Smooth muscle cell (in vitro differentiated cells): ENCODE measurements at regions not wholly inside any gene's neighbourhood (a gene's known extent, or its start where the extent isn't known, plus 50 kb on each side); places are given as distances from the start of the nearest gene placed in this dataset.
A peak's percentile ranks its signal among the peaks of the same experiment; 100 is the strongest.

Experiments used
- DNase-seq: peaks from one replicate; lab custom pipeline; 2025; ENCODE audit not compliant: unreplicated experiment; lab: John Stamatoyannopoulos, UW
- H2AFZ ChIP-seq: fragments of 200-600 bp; sonication (generic); 2 replicates; pipeline ENCODE4 v1.6.0; 2016; ENCODE audit warnings: antibody characterized with exemption, low read depth, mild to moderate bottlenecking
- H3F3A ChIP-seq: fragments of 200-600 bp; sonication (generic); 2 replicates; pipeline ENCODE4 v1.6.0; 2017; ENCODE audit warnings: antibody characterized with exemption, low read depth
- H3K27ac ChIP-seq: fragments of 200-600 bp; sonication (generic); 2 replicates; pipeline ENCODE4 v1.5.1; 2016; ENCODE audit warnings: low read depth, mild to moderate bottlenecking
- H3K27me3 ChIP-seq: fragments of 200-600 bp; sonication (generic); 2 replicates; pipeline ENCODE4 v1.6.1; 2016; ENCODE audit warnings: low read depth, mild to moderate bottlenecking
- H3K36me3 ChIP-seq: fragments of 200-600 bp; sonication (generic); 2 replicates; pipeline ENCODE4 v1.5.1; 2016; ENCODE audit warnings: low read depth
- H3K4me1 ChIP-seq: fragments of 200-600 bp; sonication (generic); 2 replicates; pipeline ENCODE4 v1.5.1; 2016; ENCODE audit warnings: low read depth
- H3K4me2 ChIP-seq: fragments of 200-600 bp; sonication (generic); 2 replicates; pipeline ENCODE4 v1.6.0; 2016; ENCODE audit warnings: mild to moderate bottlenecking
- H3K4me3 ChIP-seq: fragments of 200-600 bp; sonication (generic); 2 replicates; pipeline ENCODE4 v1.5.1; 2016; ENCODE audit warnings: mild to moderate bottlenecking
- H3K79me2 ChIP-seq: fragments of 200-600 bp; sonication (generic); 2 replicates; pipeline ENCODE4 v1.6.0; 2016; ENCODE audit warnings: low read depth, mild to moderate bottlenecking
- H3K9ac ChIP-seq: fragments of 200-600 bp; sonication (generic); 2 replicates; pipeline ENCODE4 v1.6.0; 2016; ENCODE audit warnings: low read depth
- H3K9me3 ChIP-seq: fragments of 200-600 bp; sonication (generic); replicated peaks from 2 replicates; pipeline ENCODE4 v1.5.1; 2016; ENCODE audit warnings: low read depth
- H4K20me1 ChIP-seq: fragments of 200-600 bp; sonication (generic); 2 replicates; pipeline ENCODE4 v1.6.0; 2016; ENCODE audit warnings: low read depth
- WGBS: methylation state at CpG from one replicate; pipeline ENCODE4 v1.1.7; 2016; ENCODE audit warnings: low lambda C conversion rate; 5-methylcytosine and 5-hydroxymethylcytosine counted together
- TF ChIP-seq, protein P1 (sequence below): fragments of 200-600 bp; sonication (generic); IDR thresholded peaks from 2 replicates; pipeline ENCODE4 v1.5.1; 2017; ENCODE audit warnings: borderline replicate concordance, mild to moderate bottlenecking, antibody characterized with exemption; ENCODE audit not compliant: insufficient read depth, poor library complexity, severe bottlenecking

DNA sequence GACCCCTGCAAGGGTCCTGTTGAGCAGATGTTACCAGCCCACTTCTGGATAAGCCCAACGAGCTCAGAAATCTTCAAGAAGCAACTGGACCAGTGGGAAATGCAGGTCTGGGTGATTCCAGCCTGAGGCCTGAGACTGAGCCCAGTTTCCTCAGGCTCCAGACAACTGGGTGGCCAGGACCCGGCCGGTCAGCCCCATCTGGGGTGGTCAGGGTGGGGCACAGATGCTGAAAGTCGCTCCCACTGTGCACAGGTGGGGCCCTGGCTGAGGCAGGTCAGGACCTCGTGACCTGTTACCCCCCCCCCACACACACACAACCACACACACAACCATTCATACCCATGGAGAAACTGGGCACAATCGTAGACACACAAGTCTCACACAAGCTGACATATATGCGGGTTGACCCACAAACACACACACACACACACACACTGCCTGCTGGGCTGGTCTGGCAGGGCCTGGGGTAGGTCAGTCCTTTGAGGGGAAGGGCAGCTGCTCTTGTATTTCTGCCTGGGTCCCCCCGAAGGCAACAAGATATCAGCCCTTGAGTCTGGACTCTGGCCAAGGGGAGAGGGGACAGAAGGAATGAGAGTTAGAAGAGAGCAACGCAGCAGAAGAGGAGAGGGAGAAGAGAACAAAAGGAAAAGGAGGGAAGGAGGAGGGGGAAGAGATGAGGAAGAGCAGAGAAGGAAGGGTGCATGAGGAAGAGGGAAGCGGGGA, 99.0 kb upstream of the CDH5 start:
- H3K4me2 ChIP-seq: peak overlapping the region; percentile 63
- H3K79me2 ChIP-seq: no peaks in the 10 kb centered on the region
- no peaks in the 10 kb centered on the region for H3K9me3 ChIP-seq
- peak overlapping the region; percentile 83 for H3K27ac ChIP-seq
- H3K27me3 ChIP-seq: no peaks in the 10 kb centered on the region
- peaks cover 19% of the 10 kb centered on the region for H3K4me1 ChIP-seq
- TF ChIP-seq, protein P1, sequence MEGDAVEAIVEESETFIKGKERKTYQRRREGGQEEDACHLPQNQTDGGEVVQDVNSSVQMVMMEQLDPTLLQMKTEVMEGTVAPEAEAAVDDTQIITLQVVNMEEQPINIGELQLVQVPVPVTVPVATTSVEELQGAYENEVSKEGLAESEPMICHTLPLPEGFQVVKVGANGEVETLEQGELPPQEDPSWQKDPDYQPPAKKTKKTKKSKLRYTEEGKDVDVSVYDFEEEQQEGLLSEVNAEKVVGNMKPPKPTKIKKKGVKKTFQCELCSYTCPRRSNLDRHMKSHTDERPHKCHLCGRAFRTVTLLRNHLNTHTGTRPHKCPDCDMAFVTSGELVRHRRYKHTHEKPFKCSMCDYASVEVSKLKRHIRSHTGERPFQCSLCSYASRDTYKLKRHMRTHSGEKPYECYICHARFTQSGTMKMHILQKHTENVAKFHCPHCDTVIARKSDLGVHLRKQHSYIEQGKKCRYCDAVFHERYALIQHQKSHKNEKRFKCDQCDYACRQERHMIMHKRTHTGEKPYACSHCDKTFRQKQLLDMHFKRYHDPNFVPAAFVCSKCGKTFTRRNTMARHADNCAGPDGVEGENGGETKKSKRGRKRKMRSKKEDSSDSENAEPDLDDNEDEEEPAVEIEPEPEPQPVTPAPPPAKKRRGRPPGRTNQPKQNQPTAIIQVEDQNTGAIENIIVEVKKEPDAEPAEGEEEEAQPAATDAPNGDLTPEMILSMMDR: no peak
- H2AFZ ChIP-seq: no peak overlapping the region
- no peaks in the 10 kb centered on the region for H4K20me1 ChIP-seq
- no peak overlapping the region for H3K9ac ChIP-seq
- no peak for DNase-seq
- no peaks in the 10 kb centered on the region for H3K36me3 ChIP-seq
- WGBS: 68% methylated on average over 9 of the region's 10 CpGs
- H3K4me3 ChIP-seq: no peak overlapping the region
- H3F3A ChIP-seq: peaks cover 11% of the 10 kb centered on the region

DNA sequence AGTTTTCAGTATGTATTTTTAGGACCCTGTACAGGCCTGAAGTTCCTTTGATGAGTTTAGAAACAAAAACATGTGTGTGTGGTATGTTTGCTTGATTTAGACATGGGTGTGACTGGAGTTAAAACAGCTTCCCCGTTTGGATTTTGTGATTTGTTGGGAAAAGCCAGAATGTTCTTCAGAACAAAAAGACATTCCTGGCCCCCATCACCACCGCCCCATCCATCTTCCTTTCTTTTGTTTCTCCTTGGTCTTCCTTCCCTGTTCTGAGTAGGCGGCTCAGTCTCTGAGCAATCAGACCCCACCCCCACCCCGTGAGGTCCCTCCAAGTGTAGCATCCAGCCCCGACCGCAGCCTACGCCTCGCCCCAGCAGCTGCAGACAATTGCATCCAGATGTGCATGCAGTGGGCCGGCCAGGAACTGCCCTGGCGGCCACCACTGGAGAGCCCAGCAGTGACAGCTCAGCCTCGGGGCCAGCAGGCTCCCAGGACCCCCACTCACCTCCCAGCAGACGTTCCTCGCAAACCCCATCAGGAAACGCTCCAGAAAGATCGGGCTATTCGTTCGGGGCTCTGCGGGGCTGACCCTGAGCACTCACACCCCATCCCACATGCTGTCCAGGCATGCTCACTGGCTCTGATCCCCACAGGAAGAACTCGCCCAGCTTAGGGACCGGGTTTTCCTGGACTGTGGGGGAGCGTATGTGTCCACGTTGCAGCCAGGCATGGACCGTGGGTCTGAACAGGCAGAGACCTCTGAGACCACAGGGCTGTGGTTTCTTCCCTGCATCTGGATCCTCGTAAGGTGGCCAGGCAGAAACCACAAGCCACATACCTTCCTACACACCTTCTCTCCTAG, 99.8 kb upstream of the CDH5 start:
- H2AFZ ChIP-seq: no peak overlapping the region
- no peak overlapping the region for H3K4me3 ChIP-seq
- WGBS: 23% methylated on average over 24 of the region's 24 CpGs
- H3K27me3 ChIP-seq: no peaks in the 10 kb centered on the region
- peak overlapping the region; percentile 63 for H3K4me2 ChIP-seq
- H3F3A ChIP-seq: peaks cover 11% of the 10 kb centered on the region
- TF ChIP-seq, protein P1: no peak
- peak overlapping the region; percentile 83 for H3K27ac ChIP-seq
- no peaks in the 10 kb centered on the region for H3K9me3 ChIP-seq
- no peaks in the 10 kb centered on the region for H3K79me2 ChIP-seq
- DNase-seq: no peak
- no peak overlapping the region for H3K9ac ChIP-seq
- H3K4me1 ChIP-seq: peaks cover 19% of the 10 kb centered on the region
- no peaks in the 10 kb centered on the region for H3K36me3 ChIP-seq
- no peaks in the 10 kb centered on the region for H4K20me1 ChIP-seq

DNA sequence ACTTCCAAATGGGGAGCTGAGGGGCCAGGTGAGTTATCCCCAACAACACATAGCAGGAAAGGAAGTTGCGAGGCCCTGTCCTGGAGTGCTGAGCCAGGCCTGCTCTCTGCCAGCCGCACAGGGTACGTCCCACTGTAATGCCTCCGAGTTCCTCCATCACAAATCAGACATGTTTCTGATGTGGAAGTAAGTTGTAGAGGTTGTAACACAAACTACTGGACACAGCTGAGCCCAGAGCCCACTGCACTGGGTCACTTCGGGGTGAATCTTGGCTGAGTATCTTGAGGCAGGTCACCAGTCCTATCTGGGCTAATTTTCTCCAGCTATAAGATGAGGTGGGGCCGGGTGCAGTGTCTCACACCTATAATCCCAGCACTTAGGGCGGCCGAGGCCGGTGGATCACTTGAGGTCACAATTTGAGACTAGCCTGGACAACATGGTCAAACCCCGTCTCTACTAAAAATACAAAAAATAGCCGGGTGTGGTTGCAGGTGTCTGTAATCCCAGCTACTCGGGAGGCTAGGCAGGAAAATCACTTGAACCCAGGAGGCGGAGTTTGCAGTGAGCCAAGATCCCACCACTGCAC, 100.8 kb upstream of the CDH5 start:
- H3K4me2 ChIP-seq: no peak overlapping the region
- no peaks in the 10 kb centered on the region for H4K20me1 ChIP-seq
- H3K9me3 ChIP-seq: no peaks in the 10 kb centered on the region
- no peak overlapping the region for H3K9ac ChIP-seq
- no peak overlapping the region for H3K4me3 ChIP-seq
- peak overlapping the region; percentile 83 for H3K27ac ChIP-seq
- no peak overlapping the region for H2AFZ ChIP-seq
- TF ChIP-seq, protein P1: no peak
- DNase-seq: no peak
- H3K4me1 ChIP-seq: peaks cover 16% of the 10 kb centered on the region
- no peaks in the 10 kb centered on the region for H3K36me3 ChIP-seq
- whole genome bisulfite sequencing: 81% methylated on average over 13 of the region's 13 CpGs
- H3F3A ChIP-seq: peaks cover 11% of the 10 kb centered on the region
- no peaks in the 10 kb centered on the region for H3K79me2 ChIP-seq
- H3K27me3 ChIP-seq: no peaks in the 10 kb centered on the region
